HCT116 (cell line): ENCODE measurements at regions not wholly inside any gene's neighbourhood (a gene's known extent, or its start where the extent isn't known, plus 50 kb on each side); places are given as distances from the start of the nearest gene placed in this dataset.
"Not testable (repeated sequence)": the region's sequence is repeated elsewhere in the genome, so short reads cannot be mapped to it uniquely, and the experiment has no call there.

Experiments used
- ATAC-seq: fragments of 200-7000 bp; cut with Tn5 transposase; 2 replicates; pipeline ENCODE4 v1.9.1; 2020; ENCODE audit warnings: mild to moderate bottlenecking, moderate library complexity
- BruUV-seq: library from RNA; stranded (reverse); fragments of 400-500 nt; replicated peaks from 2 replicates; lab custom pipeline; 2021; lab: Mats Ljungman, UMichigan
- CTCF ChIA-PET: fragments of 300-600 bp; sonication (Branson Sonifier 250); formaldehyde crosslinking; loops from one replicate; lab custom pipeline; 2021; ENCODE audit warnings: antibody characterized with exemption; lab: Charles Lee
- POLR2A ChIA-PET: fragments of 300-600, 350-600 bp; sonication (Branson Sonifier 250); formaldehyde crosslinking; loops from one replicate; lab custom pipeline; 2021; ENCODE audit warnings: antibody characterized with exemption; lab: Charles Lee
- RAD21 ChIA-PET, 2 experiments: fragments of 300-600 bp; sonication (Branson Sonifier 250); formaldehyde crosslinking; loops; one replicate each; lab custom pipeline; 2023; ENCODE audit warnings: low total read pairs in 2 of 2; ENCODE audit not compliant: uncharacterized antibody in 2 of 2, unreplicated experiment in 2 of 2, low non-redundant PET in 1 of 2; lab: Charles Lee
- DNase-seq: peaks from one replicate; pipeline ENCODE4 v3.0.0-alpha.2; 2010; ENCODE audit warnings: low read depth, low spot score
- H2AFZ ChIP-seq: fragments of 200-600 bp; shearing (Covaris generic), sonication (generic); 2 replicates; pipeline ENCODE4 v1.6.1; 2017; ENCODE audit warnings: low read depth, mixed run types, mixed read lengths, antibody characterized with exemption, low read length; ENCODE audit not compliant: poor library complexity, severe bottlenecking
- H3K27ac ChIP-seq: 2 replicates; pipeline ENCODE4 v1.5.1; 2012; ENCODE audit warnings: low read depth, low read length
- H3K27me3 ChIP-seq: fragments of 200-600 bp; sonication (generic); 2 replicates; pipeline ENCODE4 v1.6.1; 2016; ENCODE audit warnings: mixed run types, low read length, mixed read lengths; ENCODE audit not compliant: insufficient read depth
- H3K36me3 ChIP-seq, 2 experiments: fragments of 200-500 bp in 1 of 2; fragments of 200-600 bp in 1 of 2; sonication (Bioruptor generic) in 1 of 2; sonication (generic) in 1 of 2; 2 replicates each; pipeline versions ENCODE4 v1.5.1 to v1.6.1; 2014 to 2016; ENCODE audit warnings: low read length in 2 of 2, inconsistent platforms in 1 of 2, mixed read lengths in 1 of 2, mixed run types in 1 of 2; ENCODE audit not compliant: insufficient read depth in 2 of 2, control insufficient read depth in 1 of 2
- H3K4me1 ChIP-seq, 2 experiments: fragments of 200-600 bp in 1 of 2; sonication (generic) in 1 of 2; 2 replicates each; pipeline versions ENCODE4 v1.5.1 to v1.6.1; 2012 to 2017; ENCODE audit warnings: low read length in 2 of 2, inconsistent platforms in 1 of 2, mild to moderate bottlenecking in 1 of 2, mixed read lengths in 1 of 2, mixed run types in 1 of 2, moderate library complexity in 1 of 2; ENCODE audit not compliant: insufficient read depth in 2 of 2, control insufficient read depth in 1 of 2
- H3K4me2 ChIP-seq: fragments of 200-600 bp; sonication (generic); 2 replicates; pipeline ENCODE4 v1.6.1; 2017; ENCODE audit warnings: mixed run types, low read length, mixed read lengths
- H3K4me3 ChIP-seq, 2 experiments: fragments of 200-600 bp in 1 of 2; sonication (generic) in 1 of 2; replicated peaks in 1 of 2; 2 replicates each; pipeline ENCODE4 v1.5.1; 2011 to 2016; ENCODE audit warnings: low read length in 2 of 2, control low read depth in 1 of 2, low read depth in 1 of 2, mild to moderate bottlenecking in 1 of 2, mixed read lengths in 1 of 2, mixed run types in 1 of 2
- H3K79me2 ChIP-seq: fragments of 200-600 bp; sonication (generic); 2 replicates; pipeline ENCODE4 v1.6.1; 2017; ENCODE audit warnings: mild to moderate bottlenecking, mixed run types, low read length, moderate library complexity, mixed read lengths; ENCODE audit not compliant: insufficient read depth
- H3K9ac ChIP-seq: fragments of 200-600 bp; sonication (generic); 2 replicates; pipeline ENCODE4 v1.6.1; 2016; ENCODE audit warnings: low read length, mixed read lengths
- H3K9me2 ChIP-seq: fragments of 200-600 bp; sonication (generic), shearing (Covaris generic); 2 replicates; pipeline ENCODE4 v1.6.1; 2017; ENCODE audit warnings: mixed run types, mild to moderate bottlenecking, moderate library complexity; ENCODE audit not compliant: insufficient read depth
- H3K9me3 ChIP-seq, 2 experiments: fragments of 200-500 bp in 1 of 2; fragments of 200-600 bp in 1 of 2; sonication (Bioruptor generic) in 1 of 2; sonication (generic) in 1 of 2; 2 replicates each; pipeline ENCODE4 v1.6.1; 2014 to 2017; ENCODE audit warnings: low read length in 2 of 2, mixed read lengths in 2 of 2, inconsistent platforms in 1 of 2, low read depth in 1 of 2, mild to moderate bottlenecking in 1 of 2, mixed run types in 1 of 2, moderate library complexity in 1 of 2; ENCODE audit not compliant: control insufficient read depth in 1 of 2, insufficient read depth in 1 of 2
- H4K20me1 ChIP-seq: fragments of 200-600 bp; sonication (generic), shearing (Covaris generic); 2 replicates; pipeline ENCODE4 v1.6.1; 2017; ENCODE audit warnings: mixed run types, mild to moderate bottlenecking, moderate library complexity; ENCODE audit not compliant: insufficient read depth
- CBX3 ChIP-seq: IDR thresholded peaks from 2 replicates; pipeline ENCODE4 v1.6.1; 2012; ENCODE audit warnings: low read depth
- FOSL1 ChIP-seq: IDR thresholded peaks from 2 replicates; pipeline ENCODE4 v1.6.1; 2012; ENCODE audit warnings: low read depth
- JUND ChIP-seq: IDR thresholded peaks from 2 replicates; pipeline ENCODE4 v1.6.1; 2012
- SRF ChIP-seq: IDR thresholded peaks from 2 replicates; pipeline ENCODE4 v1.6.1; 2012; ENCODE audit warnings: low read depth
- YY1 ChIP-seq: IDR thresholded peaks from 2 replicates; pipeline ENCODE4 v1.6.1; 2011; ENCODE audit warnings: low read length, low read depth, moderate library complexity, mild to moderate bottlenecking; ENCODE audit not compliant: insufficient replicate concordance; ENCODE audit errors: extremely low read depth
- ZNF274 ChIP-seq: fragments of 200-500 bp; sonication (Bioruptor generic); IDR thresholded peaks from 2 replicates; pipeline ENCODE4 v1.6.1; 2014; ENCODE audit warnings: mild to moderate bottlenecking, low read depth, low read length, inconsistent platforms
- intact Hi-C: fragments of 100-400 bp; cut with micrococcal nuclease; formaldehyde crosslinking; loops from 2 replicates; pipeline ENCODE4 v1.10.0; 2022
- TF ChIP-seq, protein P1 (sequence below): IDR thresholded peaks from 2 replicates; pipeline ENCODE4 v1.6.1; 2012; ENCODE audit warnings: low read depth

DNA sequence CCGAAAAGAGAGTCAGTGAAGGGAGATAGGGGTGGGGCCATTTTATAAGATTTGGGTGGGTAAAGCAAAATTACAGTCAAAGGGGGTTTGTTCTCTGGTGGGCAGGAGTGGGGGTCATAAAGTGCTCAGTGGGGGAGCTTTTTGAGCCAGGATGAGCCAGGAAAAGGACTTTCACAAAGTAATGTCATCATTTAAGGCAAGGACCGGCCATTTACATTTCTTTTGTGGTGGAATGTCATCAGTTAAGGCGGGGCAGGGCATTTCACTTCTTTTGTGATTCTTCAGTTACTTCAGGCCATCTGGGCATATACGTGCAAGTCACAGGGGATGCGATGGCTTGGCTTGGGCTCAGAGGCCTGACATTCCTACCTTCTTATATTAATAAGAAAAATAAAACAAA lies 511.6 kb downstream of the GRIN2A start:
- H4K20me1 ChIP-seq, BruUV-seq, H2AFZ ChIP-seq, RAD21 ChIA-PET, intact Hi-C loops, CTCF ChIA-PET, H3K4me3 ChIP-seq, H3K9ac ChIP-seq, DNase-seq, H3K36me3 ChIP-seq, ATAC-seq, H3K4me2 ChIP-seq, H3K9me3 ChIP-seq, H3K27me3 ChIP-seq, H3K27ac ChIP-seq, H3K79me2 ChIP-seq, H3K4me1 ChIP-seq, H3K9me2 ChIP-seq, POLR2A ChIA-PET: not testable (repeated sequence)

DNA sequence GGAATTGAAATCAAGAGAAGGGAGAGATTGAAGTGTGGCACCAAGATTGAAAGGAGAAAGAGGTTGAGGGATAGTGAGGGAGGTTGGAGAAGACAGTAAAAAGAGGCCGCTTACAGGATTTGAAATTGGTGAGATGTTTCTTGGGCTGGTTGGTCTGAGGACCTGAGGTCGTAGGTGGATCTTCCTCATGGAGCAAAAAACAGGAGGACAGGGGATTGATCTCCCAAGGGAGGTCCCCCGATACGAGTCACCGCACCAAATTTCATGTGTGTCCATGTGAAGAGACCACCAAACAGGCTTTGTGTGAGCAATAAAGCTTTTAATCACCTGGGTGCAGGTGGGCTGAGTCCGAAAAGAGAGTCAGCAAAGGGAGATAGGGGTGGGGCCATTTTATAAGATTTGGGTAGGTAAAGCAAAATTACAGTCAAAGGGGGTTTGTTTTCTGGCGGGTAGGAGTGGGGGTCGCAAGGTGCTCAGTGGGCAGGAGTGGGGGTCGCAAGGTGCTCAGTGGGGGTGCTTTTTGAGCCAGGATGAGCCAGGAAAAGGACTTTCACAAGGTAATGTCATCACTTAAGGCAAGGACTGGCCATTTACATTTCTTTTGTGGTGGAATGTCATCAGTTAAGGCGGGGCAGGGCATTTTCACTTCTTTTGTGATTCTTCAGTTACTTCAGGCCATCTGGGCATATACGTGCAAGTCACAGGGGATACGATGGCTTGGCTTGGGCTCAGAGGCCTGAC lies 505.5 kb downstream of the GRIN2A start:
- BruUV-seq, H3K79me2 ChIP-seq, intact Hi-C loops, H3K4me3 ChIP-seq, H2AFZ ChIP-seq, RAD21 ChIA-PET, H3K9me2 ChIP-seq, CTCF ChIA-PET, H4K20me1 ChIP-seq, H3K4me2 ChIP-seq, H3K9ac ChIP-seq, H3K27ac ChIP-seq, H3K4me1 ChIP-seq, DNase-seq, H3K36me3 ChIP-seq, POLR2A ChIA-PET, ATAC-seq, H3K9me3 ChIP-seq: not testable (repeated sequence)
- peaks cover 30% of the 10 kb centered on the region for H3K27me3 ChIP-seq

DNA sequence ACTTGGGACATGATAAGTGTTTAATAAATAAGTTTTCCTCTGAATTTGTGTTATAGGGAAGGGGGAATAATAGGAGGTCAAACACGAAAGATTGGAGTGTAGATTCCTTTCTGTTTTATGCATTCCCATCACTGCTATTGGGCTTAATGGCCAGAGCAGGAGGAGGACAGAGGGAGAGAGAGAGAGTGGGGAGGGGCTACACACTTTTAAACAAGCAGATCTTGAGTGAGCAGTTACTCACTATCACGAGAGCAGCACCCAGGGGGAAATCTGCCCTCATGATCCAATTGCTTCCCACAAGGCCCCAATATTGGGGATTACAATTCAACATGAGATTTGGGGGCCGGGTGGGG lies 505.0 kb downstream of the GRIN2A start:
- H3K9ac ChIP-seq: no peak overlapping the region
- RAD21 ChIA-PET: no interaction called here
- ATAC-seq: no peak
- no peak overlapping the region for H3K4me2 ChIP-seq
- peaks cover 32% of the 10 kb centered on the region for H3K27me3 ChIP-seq
- no peaks in the 10 kb centered on the region for H3K4me1 ChIP-seq
- H3K9me3 ChIP-seq: no peaks in the 10 kb centered on the region
- no peaks in the 10 kb centered on the region for H3K36me3 ChIP-seq
- POLR2A ChIA-PET: no interaction called here
- H3K27ac ChIP-seq: no peak overlapping the region
- H4K20me1 ChIP-seq: no peaks in the 10 kb centered on the region
- H3K79me2 ChIP-seq: no peaks in the 10 kb centered on the region
- intact Hi-C loops: no loop called here
- CTCF ChIA-PET: no interaction called here
- H2AFZ ChIP-seq: no peak overlapping the region
- no TSS peak for BruUV-seq
- H3K9me2 ChIP-seq: no peaks in the 10 kb centered on the region
- no peak overlapping the region for H3K4me3 ChIP-seq
- no peak for DNase-seq
- no peak for TF ChIP-seq FOSL1
- no peak for TF ChIP-seq ZNF274
- no peak for TF ChIP-seq SRF
- TF ChIP-seq CBX3: no peak
- TF ChIP-seq YY1: no peak
- TF ChIP-seq, protein P1, sequence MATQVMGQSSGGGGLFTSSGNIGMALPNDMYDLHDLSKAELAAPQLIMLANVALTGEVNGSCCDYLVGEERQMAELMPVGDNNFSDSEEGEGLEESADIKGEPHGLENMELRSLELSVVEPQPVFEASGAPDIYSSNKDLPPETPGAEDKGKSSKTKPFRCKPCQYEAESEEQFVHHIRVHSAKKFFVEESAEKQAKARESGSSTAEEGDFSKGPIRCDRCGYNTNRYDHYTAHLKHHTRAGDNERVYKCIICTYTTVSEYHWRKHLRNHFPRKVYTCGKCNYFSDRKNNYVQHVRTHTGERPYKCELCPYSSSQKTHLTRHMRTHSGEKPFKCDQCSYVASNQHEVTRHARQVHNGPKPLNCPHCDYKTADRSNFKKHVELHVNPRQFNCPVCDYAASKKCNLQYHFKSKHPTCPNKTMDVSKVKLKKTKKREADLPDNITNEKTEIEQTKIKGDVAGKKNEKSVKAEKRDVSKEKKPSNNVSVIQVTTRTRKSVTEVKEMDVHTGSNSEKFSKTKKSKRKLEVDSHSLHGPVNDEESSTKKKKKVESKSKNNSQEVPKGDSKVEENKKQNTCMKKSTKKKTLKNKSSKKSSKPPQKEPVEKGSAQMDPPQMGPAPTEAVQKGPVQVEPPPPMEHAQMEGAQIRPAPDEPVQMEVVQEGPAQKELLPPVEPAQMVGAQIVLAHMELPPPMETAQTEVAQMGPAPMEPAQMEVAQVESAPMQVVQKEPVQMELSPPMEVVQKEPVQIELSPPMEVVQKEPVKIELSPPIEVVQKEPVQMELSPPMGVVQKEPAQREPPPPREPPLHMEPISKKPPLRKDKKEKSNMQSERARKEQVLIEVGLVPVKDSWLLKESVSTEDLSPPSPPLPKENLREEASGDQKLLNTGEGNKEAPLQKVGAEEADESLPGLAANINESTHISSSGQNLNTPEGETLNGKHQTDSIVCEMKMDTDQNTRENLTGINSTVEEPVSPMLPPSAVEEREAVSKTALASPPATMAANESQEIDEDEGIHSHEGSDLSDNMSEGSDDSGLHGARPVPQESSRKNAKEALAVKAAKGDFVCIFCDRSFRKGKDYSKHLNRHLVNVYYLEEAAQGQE: no peak
- TF ChIP-seq JUND: no peak
